ENCODE measurements at regions not wholly inside any gene's neighbourhood (a gene's known extent, or its start where the extent isn't known, plus 50 kb on each side); places are given as distances from the start of the nearest gene placed in this dataset.

GRCh38 chr3:20258371-20258770, 72.4 kb upstream of the SGO1 start (continued):
- TF ChIP-seq HSF1 (IDR thresholded peaks at IDR 0.05; ENCODE audit: low read depth, low read length) (no peak), SP1 (IDR thresholded peaks at IDR 0.05; ENCODE audit: low read depth, low read length) (no peak)

- no peaks in the 10 kb centered on the region for H3K27me3 ChIP-seq (replicated peaks in 1 of 2; ENCODE audit: control insufficient read depth in 2 of 2, insufficient read depth in 2 of 2, low read length in 1 of 2)
- SMC1A ChIA-PET (ENCODE audit: uncharacterized antibody, unreplicated experiment): no interaction called here
- no peak overlapping the region for H3K4me2 ChIP-seq (ENCODE audit: control insufficient read depth, insufficient read depth)
- POLR2A ChIA-PET: no interaction called here
- intact Hi-C loops (cut with micrococcal nuclease; ENCODE audit: unreplicated experiment): no loop called here
- no peaks in the 10 kb centered on the region for H3K36me3 ChIP-seq (ENCODE audit: control insufficient read depth in 2 of 2, insufficient read depth in 2 of 2, low read length in 1 of 2)
- DNase-seq (ENCODE audit: low read depth, low spot score) (peak; percentile 12), ATAC-seq (peak; percentile 91), FAIRE-seq (no peak)
- no peak overlapping the region for H2AFZ ChIP-seq (ENCODE audit: control insufficient read depth, low read depth, low read length)
- no peaks in the 10 kb centered on the region for H4K20me1 ChIP-seq (ENCODE audit: control insufficient read depth, insufficient read depth)
- in situ Hi-C loops (cut with MboI): no loop called here
- CTCF ChIA-PET: no interaction called here
- BruUV-seq (replicated peaks): no TSS peak
- 4% methylated on average over 3 of the region's 3 CpGs for WGBS (ENCODE audit: insufficient coverage, insufficient replicate concordance, low lambda C conversion rate, missing lambda C conversion rate)
- no peaks in the 10 kb centered on the region for H3K79me2 ChIP-seq (ENCODE audit: control insufficient read depth, insufficient read depth, low read length)
- H3K27ac ChIP-seq (ENCODE audit: control insufficient read depth, insufficient read depth): no peak overlapping the region
- H3K9ac ChIP-seq (ENCODE audit: control insufficient read depth, insufficient read depth, low read length): no peak overlapping the region
- no peaks in the 10 kb centered on the region for H3K9me3 ChIP-seq (replicated peaks; ENCODE audit: control insufficient read depth, insufficient read depth, low read length)
- H3K4me1 ChIP-seq (ENCODE audit: control insufficient read depth, insufficient read depth, low read length): 0 out of 2 replicates have a peak, but pooled peaks cover 3% of the 10 kb centered on the region
- no peak overlapping the region for H3K4me3 ChIP-seq
- RAD21 ChIA-PET (ENCODE audit: unreplicated experiment): no interaction called here
- TF ChIP-seq RELB (IDR thresholded peaks at IDR 0.05; ENCODE audit: low read depth) (no peak), GABPA (IDR thresholded peaks at IDR 0.05; ENCODE audit: low read depth) (no peak), LARP7 (IDR thresholded peaks at IDR 0.05) (no peak), SREBF1 (IDR thresholded peaks at IDR 0.05; ENCODE audit: low read length) (no peak), ZNF217 (IDR thresholded peaks at IDR 0.05) (no peak), NFYA (IDR thresholded peaks at IDR 0.05; ENCODE audit: borderline replicate concordance, low read depth, low read length) (no peak), EED (IDR thresholded peaks at IDR 0.05; ENCODE audit: low read depth) (no peak), SPI1 (IDR thresholded peaks at IDR 0.05; ENCODE audit: borderline replicate concordance, insufficient read depth, low read depth, low read length) (peak; percentile 8; the same call in 1 of the 2 replicates), MEF2B (IDR thresholded peaks at IDR 0.05; ENCODE audit: partially characterized antibody, poor library complexity, severe bottlenecking) (peak; percentile 54), EZH2 (IDR thresholded peaks at IDR 0.05; ENCODE audit: borderline replicate concordance, control insufficient read depth, low read depth, low read length) (no peak), E2F8 (IDR thresholded peaks at IDR 0.05; ENCODE audit: low read depth, partially characterized antibody) (no peak), IKZF2 (IDR thresholded peaks at IDR 0.05) (no peak), POLR2AphosphoS2 (IDR thresholded peaks at IDR 0.05; ENCODE audit: low read depth, low read length) (no peak)
Observed at GRCh38 chr3:20256144-20256543, 70.1 kb upstream of the SGO1 start.
